ENCODE measurements at regions not wholly inside any gene's neighbourhood (a gene's known extent, or its start where the extent isn't known, plus 50 kb on each side); places are given as distances from the start of the nearest gene placed in this dataset.

- POLR2A ChIA-PET: no interaction called here
- H3K9me3 ChIP-seq (ENCODE audit: control insufficient read depth, insufficient read depth, low read depth, low read length): no peaks in the 10 kb centered on the region
Observed at GRCh38 chr11:113613619-113614018, 92.5 kb downstream of the TMPRSS5 start.

GRCh38 chr11:113604186-113604585 is 101.9 kb downstream of the TMPRSS5 start:
- no peak overlapping the region for H3K4me3 ChIP-seq (ENCODE audit: low read depth in 2 of 2, low read length in 2 of 2)
- H3K4me1 ChIP-seq (ENCODE audit: control insufficient read depth, insufficient read depth, low read length): no peaks in the 10 kb centered on the region
- no peak overlapping the region for H3K27ac ChIP-seq (ENCODE audit: low read length)
- no peak for ATAC-seq
- H3K27me3 ChIP-seq (ENCODE audit: control insufficient read depth, insufficient read depth, low read length): 0 out of 2 replicates have a peak, but pooled peaks cover 6% of the 10 kb centered on the region
- in situ Hi-C loops (cut with HindIII; ENCODE audit: low pct_unique_long_range_greater_than_20kb, low sequenced_read_pairs) (no loop called here), intact Hi-C loops (cut with micrococcal nuclease; ENCODE audit: unreplicated experiment) (no loop called here)
- no peak for DNase-seq (ENCODE audit: low read depth, low spot score)
- no TSS peak for BruUV-seq (replicated peaks)
- ChIA-PET CTCF (no interaction called here), POLR2A (no interaction called here)
- H3K9me3 ChIP-seq (ENCODE audit: control insufficient read depth, insufficient read depth, low read depth, low read length): peaks cover 5% of the 10 kb centered on the region; the same call in 1 of the 2 replicates
- no peaks in the 10 kb centered on the region for H3K36me3 ChIP-seq (ENCODE audit: control insufficient read depth, insufficient read depth, low read length)
- TF ChIP-seq POLR2AphosphoS5 (IDR thresholded peaks at IDR 0.05; ENCODE audit: low read depth, low read length) (no peak), CTCF (IDR thresholded peaks at IDR 0.05) (no peak), REST (IDR thresholded peaks at IDR 0.05; ENCODE audit: insufficient read depth in 1 of 2, low read depth in 2 of 2, low read length in 1 of 2) (no peak), TCF7L2 (IDR thresholded peaks at IDR 0.05; ENCODE audit: low read depth, low read length) (no peak), SIN3A (IDR thresholded peaks at IDR 0.05; ENCODE audit: borderline replicate concordance, insufficient read depth, low read depth, low read length) (no peak)

More at GRCh38 chr11:113613619-113614018, 92.5 kb downstream of the TMPRSS5 start:
- intact Hi-C loops (cut with micrococcal nuclease; ENCODE audit: unreplicated experiment): no loop called here
- no TSS peak for BruUV-seq (replicated peaks)
- DNase-seq (ENCODE audit: low read depth, low spot score) (no peak), ATAC-seq (no peak)
- no peak overlapping the region for H3K4me3 ChIP-seq (ENCODE audit: low read depth in 2 of 2, low read length in 2 of 2)
- H3K27ac ChIP-seq (ENCODE audit: low read length): no peak overlapping the region
- no peaks in the 10 kb centered on the region for H3K36me3 ChIP-seq (ENCODE audit: control insufficient read depth, insufficient read depth, low read length)
- no peaks in the 10 kb centered on the region for H3K27me3 ChIP-seq (ENCODE audit: control insufficient read depth, insufficient read depth, low read length)
- CTCF ChIA-PET: no interaction called here
- H3K4me1 ChIP-seq (ENCODE audit: control insufficient read depth, insufficient read depth, low read length): no peaks in the 10 kb centered on the region
- in situ Hi-C loops (cut with HindIII; ENCODE audit: low pct_unique_long_range_greater_than_20kb, low sequenced_read_pairs): no loop called here
- TF ChIP-seq REST (IDR thresholded peaks at IDR 0.05; ENCODE audit: insufficient read depth in 1 of 2, low read depth in 2 of 2, low read length in 1 of 2) (no peak), CTCF (IDR thresholded peaks at IDR 0.05) (no peak), SIN3A (IDR thresholded peaks at IDR 0.05; ENCODE audit: borderline replicate concordance, insufficient read depth, low read depth, low read length) (no peak), TCF7L2 (IDR thresholded peaks at IDR 0.05; ENCODE audit: low read depth, low read length) (no peak), POLR2AphosphoS5 (IDR thresholded peaks at IDR 0.05; ENCODE audit: low read depth, low read length) (no peak)
